HG03457 (cell line): ENCODE measurements at regions not wholly inside any gene's neighbourhood (a gene's known extent, or its start where the extent isn't known, plus 50 kb on each side); places are given as distances from the start of the nearest gene placed in this dataset.

Source experiments
- ATAC-seq: cut with Tn5 transposase; IDR thresholded peaks from one replicate; pipeline ENCODE4 v1.9.1; 2021; ENCODE audit warnings: moderate number of reproducible peaks; ENCODE audit not compliant: unreplicated experiment

- no peak for ATAC-seq
These were observed 183.7 kb upstream of the DNAJC19 start for GRCh38 chr3:181173227-181173626.

GRCh38 chr3:181134873-181135272 lies 145.3 kb upstream of the DNAJC19 start:
- no peak for ATAC-seq

DNA sequence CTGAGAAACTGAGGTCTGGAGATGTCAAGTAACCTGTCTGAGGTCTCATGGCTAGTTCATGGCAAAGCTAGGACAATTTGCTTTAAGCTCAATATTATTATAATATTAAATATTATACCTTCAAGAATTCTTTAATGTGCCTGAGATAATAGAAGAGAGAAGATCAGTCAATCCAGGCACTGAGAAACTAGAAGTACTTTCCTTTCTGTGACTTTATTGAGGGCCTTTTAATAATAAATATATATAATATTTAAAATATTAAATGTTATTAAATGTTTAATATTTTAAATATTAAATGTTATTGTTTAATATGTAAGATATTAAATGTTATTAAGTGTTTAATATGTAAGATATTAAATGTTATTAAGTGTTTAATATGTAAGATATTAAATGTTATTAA lies 144.3 kb upstream of the DNAJC19 start:
- no peak for ATAC-seq

DNA sequence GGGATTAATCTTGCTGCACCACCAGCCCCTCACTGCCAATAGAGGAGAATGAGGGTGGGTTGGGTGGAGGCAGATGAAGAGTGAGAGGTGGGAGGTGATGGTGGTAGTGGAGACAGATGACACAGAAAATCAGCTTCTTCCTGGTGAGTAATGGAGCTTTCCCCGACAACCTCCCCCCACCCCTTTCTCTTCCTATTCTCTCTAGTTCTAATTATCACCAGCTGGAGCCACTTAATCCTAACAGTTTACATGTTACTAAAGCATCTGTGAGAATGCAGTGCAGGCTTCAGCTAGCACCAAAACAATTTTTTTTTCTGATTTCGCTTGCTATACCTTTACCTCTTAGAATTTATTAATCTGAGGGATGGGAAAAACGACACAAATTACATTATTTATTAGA lies 116.1 kb upstream of the DNAJC19 start:
- ATAC-seq = no peak

- no peak for ATAC-seq
These were observed 114.1 kb upstream of the DNAJC19 start for GRCh38 chr3:181103605-181104004.

- no peak for ATAC-seq
These were observed 96.5 kb upstream of the DNAJC19 start for GRCh38 chr3:181086011-181086410.

GRCh38 chr3:181081930-181082329 lies 92.4 kb upstream of the DNAJC19 start:
- ATAC-seq = no peak

DNA sequence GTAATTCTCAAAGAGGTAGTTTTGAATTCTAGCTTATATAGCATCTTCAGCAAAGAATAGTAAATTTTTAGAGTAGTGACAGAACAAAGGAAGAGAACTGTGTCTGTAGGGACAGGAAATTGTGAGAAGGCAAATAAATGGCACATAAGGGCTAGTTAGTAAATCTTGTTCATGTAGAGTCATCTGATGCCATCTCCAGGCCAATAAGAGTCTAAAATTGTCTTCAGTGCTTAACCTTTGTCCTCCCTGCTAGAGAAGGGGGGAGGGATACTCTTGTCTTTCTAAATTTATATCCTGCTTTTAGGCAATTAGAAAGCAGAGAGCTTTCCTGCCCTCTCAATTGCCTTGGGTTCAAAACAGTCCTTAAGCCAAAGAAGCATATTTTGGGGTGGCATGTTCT lies 87.0 kb upstream of the DNAJC19 start:
- ATAC-seq = no peak

GRCh38 chr3:181075098-181075497 lies 85.6 kb upstream of the DNAJC19 start:
- ATAC-seq = no peak

- no peak for ATAC-seq
These were observed 76.9 kb upstream of the DNAJC19 start for GRCh38 chr3:181066143-181067087.

- ATAC-seq = no peak
These were observed 66.7 kb upstream of the DNAJC19 start for GRCh38 chr3:181056136-181056732.

DNA sequence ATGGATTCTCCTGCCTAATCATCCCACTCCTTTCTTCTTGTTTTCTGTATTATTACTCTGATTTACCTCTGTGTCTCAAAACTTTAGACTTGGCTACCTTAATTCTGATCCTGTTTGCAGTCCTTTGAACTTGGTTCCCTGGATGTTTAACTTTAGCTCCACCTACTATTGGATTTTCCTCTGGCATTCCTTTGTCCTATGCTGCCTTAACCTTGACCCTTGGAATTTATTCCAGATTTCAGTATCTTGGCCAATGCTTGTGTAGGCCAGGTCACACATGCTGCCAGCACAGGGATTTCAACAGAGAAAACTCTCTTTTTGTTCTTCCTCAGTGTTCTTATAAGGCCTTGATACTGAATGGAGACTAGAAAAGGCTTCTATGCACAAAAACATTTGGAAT lies 65.0 kb upstream of the DNAJC19 start:
- no peak for ATAC-seq

GRCh38 chr3:181052256-181052655 lies 62.7 kb upstream of the DNAJC19 start:
- no peak for ATAC-seq

DNA sequence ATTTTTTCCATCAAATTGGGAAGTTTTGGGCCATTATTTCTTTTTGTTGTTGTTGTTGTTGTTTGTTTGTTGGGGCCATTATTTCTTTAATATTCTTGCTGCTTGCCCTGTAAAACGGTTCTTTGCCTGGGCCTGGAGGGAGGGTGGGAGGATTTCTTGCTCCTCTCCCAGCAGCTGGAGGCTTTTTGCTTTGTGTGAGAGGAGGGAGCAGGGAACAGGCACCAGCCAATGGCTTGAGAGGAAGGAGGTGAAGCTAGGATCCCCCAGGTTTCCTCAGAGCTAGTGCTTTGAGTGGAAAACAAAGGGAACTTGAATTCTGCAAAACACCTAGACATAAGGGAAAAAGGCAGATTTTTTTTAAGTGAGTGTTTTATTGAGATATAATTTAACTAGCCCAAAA lies 61.2 kb upstream of the DNAJC19 start:
- no peak for ATAC-seq

DNA sequence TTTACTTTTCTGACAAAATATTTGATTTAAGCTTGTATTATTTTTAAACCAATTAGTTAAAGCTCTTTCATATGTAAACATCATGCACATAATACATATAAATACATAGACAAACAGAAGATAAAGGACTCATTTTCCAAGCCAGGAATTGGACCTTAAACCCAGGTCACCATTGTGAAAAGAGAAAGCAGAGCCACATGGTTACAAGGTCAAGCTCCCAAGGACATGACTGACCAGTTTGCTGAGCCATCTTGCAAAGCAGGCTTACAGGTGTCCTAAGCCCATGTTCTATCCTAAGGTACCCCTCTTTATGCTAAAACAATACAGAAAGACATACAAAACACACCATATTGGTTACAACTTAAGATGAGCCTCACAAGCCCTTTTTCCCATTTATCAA lies 50.5 kb upstream of the DNAJC19 start:
- no peak for ATAC-seq
